ENCODE measurements at regions not wholly inside any gene's neighbourhood (a gene's known extent, or its start where the extent isn't known, plus 50 kb on each side); places are given as distances from the start of the nearest gene placed in this dataset.
A peak's percentile ranks its signal among the peaks of the same experiment; 100 is the strongest.

- DNase-seq: no peak
Measured at GRCh38 chr18:75839041-75839440, 411.5 kb upstream of the SMIM21 start.

DNA sequence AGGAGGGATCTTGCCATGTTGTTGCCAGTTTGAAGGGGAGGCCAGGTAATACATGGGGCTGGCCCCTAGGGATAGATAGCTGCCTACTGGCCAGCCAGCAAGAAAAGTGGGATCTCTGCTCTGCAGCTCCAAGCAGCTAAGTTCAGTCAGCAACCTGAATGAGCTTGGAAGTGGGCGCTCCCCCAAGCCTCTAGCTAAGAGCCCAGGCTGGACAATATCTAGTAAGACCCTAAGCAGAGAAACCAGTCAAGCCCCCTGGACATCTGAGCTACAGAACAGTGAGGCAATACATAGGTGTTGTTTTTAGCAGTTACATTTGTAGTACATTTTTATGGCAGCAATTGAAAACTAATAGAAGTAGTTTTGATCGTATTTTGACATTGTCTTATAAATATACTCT is 409.8 kb upstream of the SMIM21 start:
- no peak for DNase-seq

DNA sequence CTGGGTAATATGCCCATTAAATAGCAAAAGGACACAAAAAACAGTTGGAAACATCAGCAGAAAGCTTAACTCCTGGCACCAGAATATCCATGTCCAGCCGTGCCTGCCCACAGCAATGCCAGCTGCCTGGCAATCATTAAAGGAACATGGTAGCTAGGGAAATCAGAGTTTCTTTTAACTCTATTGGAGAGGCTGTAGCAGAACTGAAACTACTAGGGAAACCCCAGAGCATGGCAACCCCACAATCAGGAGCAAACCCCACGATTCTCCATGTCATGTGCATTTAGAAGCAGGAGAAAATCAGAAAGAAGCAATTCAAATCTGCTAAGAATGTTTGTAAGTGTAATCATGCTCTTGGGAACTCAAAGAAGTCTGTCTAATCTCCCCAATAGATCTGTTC is 409.0 kb upstream of the SMIM21 start:
- no peak for DNase-seq

DNA sequence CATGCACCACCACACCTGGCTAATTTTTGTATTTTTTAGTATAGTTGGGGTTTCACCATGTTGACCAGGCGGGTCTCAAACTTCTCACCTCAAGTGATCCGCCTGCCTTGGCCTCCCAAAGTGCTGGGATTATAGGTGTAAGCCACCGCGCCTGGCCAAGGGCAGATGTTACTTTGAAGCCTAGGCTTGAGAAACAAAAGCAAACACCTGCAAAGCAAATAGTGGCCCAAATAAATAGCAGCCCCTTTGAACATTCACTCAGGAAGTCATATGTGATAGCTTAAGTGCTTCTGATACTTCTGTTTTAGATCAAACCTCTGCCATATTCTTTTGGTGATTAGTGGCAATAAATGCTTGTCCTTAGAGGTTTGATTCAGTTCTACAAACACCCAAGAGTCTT is 404.5 kb upstream of the SMIM21 start:
- no peak for DNase-seq

- no peak for DNase-seq
Measured at GRCh38 chr18:75830828-75831227, 403.3 kb upstream of the SMIM21 start.

DNA sequence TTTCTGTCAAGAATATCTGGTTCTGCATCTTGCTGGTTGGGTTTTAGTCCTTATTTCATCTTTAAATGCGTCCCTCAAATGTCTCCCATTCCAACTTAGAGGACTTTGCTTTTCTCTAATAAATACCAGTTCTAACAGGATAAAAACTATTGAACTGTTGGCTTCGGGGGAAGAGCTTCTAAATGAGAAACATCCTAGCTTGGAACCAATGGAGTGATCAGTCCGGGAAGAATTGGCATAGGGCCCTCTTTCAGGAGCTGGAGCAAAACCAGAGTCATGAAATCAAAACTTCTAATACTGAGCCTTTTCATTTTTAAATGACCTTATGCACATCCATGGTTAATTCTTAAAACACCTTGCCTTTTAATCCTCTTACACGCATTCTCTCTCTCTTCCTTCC is 401.6 kb upstream of the SMIM21 start:
- no peak for DNase-seq

GRCh38 chr18:75828379-75828778 is 400.9 kb upstream of the SMIM21 start:
- no peak for DNase-seq

GRCh38 chr18:75827751-75828287 is 400.3 kb upstream of the SMIM21 start:
- DNase-seq: no peak

- no peak for DNase-seq
Measured at GRCh38 chr18:75824661-75825060, 397.2 kb upstream of the SMIM21 start.

GRCh38 chr18:75823471-75823870 is 396.0 kb upstream of the SMIM21 start:
- DNase-seq: no peak

GRCh38 chr18:75818383-75818782 is 390.9 kb upstream of the SMIM21 start:
- DNase-seq: no peak

DNA sequence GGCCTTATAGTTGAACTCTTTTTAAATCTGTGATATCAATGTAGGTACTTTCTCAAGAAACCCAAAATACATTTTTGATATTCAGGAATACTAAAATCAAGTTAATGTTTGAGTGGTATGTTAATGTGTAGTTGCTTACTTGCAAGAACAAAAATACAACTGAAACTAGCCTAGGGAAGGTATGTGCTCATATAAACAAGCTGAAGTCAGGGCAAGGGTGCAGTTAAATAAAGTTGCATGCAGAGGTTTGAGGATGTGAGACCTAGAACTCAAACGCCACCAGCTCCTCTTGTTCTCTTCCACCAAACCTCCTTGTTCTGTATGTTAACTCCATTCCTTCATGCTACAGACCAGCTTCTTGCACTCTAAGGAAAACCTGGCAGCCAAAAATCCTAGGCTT is 388.3 kb upstream of the SMIM21 start:
- no peak for DNase-seq

DNA sequence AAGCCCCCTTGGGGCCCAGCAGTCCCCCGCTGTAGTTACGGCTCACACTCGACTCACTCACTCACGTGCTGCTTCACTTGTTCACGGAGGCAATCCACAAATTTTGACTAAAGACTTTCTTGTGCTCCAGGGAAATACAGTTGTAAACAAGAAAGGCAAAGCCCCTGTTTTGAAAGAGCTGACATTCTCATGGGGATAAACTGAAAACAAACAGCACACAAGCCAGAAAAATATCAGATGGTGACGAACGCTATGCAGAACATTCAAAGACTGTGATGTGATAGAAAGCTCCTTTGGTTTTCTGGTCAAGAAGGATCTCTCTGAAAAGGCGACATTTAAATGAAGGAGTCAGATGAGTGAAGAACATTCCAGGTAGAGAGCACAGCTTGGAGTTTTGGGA is 385.3 kb upstream of the SMIM21 start:
- no peak for DNase-seq

DNA sequence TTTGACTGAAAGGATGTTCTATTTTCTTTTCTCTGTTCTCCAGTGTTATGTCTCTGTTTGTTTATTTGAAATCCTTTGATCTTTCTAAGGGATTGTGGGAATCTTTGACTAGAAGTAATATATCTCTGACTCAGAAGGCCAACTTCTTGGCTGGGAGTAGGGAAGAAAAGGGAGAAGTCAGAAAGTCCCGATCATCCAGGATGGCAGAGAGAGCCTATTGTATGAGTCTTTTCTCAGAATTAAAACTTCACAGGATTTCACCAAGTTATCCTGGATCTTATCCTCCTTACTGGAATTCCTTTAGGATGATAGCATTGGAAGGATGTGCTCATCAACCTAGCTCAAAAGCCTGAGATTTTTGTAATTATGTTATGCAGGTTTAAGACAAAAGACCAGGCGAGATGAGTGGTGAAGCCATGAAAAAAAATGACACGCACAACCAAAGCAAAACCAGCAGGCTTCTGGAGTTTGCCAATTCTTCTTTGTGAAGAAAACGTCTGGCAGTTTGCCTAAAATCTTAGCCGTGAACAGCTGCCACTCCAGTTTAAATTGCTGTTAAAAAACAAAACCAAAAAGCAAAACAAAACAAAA is 383.6 kb upstream of the SMIM21 start:
- DNase-seq: peak; percentile 35 to 68

DNA sequence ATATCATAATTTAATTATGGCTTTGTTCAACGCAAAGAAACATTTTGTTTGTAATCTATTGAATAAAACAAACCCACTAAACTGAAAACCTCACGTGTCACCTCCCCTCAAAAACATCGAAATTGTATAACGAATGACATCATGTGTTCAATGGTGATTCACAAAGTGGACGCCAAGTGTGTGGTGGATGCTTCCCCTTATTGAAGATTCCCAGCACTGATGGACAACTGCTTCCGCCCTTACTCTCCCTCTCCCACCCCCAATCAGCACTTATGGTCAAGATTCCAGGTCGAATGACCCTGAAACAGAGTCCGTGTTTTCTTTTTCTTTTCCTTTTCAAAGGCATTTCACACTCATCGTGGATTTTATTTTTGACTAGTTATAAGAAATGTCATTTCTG is 383.0 kb upstream of the SMIM21 start:
- no peak for DNase-seq

DNA sequence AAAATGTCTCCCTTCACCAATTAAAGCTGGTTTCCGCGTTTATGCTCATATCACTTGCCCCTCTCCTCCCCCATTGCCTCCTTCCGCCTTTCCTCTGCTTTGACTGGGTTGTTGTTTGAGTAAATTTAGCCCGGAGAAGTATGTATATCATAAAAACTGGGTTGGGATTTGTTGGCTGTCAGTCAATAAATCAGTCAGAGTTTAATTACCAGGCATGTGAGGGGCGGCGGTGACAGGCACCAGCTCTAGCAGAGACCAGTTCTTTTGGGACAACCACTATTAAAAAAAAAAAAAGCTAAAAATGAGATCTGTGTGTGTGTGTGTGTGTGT is 382.4 kb upstream of the SMIM21 start:
- DNase-seq: peak in 1 of 2 experiments; percentile 20

DNA sequence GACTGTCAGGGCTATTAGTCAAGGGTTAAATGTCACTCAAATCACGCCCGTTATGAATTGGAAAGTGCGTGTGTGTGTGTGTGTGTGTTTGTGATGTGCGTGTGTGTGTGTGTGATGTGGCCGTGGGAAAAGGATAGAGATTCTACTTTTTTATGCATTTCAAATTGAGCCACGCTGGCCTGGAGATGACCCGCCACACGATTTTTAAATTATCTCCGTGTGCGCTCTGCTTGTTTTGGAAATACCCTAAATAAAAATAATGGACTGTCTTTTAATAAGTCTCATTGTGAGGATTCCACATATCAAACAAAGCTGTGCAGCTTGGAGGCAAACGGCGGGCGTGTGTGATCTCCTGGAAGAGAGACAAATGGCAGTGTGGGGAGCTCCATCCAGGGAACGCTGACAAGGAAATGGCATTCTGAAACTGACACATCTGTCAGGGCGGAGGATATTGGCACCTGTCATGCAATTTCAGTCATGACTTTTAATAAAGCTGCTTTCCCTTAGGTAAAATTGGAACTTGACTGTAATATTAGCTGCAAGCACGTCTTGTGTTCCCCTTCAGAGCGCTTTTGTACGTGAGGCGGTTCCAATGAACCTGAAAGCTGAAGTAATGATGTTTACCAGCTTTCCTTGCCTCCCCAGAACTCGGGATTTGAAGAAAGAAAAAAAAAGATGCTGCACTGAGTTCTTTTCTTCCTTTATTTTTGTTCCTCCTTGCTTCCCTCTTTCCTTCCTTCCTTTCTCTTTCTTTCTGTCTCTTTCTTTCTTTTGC is 381.8 kb upstream of the SMIM21 start:
- DNase-seq: peak in 1 of 2 experiments; percentile 22

DNA sequence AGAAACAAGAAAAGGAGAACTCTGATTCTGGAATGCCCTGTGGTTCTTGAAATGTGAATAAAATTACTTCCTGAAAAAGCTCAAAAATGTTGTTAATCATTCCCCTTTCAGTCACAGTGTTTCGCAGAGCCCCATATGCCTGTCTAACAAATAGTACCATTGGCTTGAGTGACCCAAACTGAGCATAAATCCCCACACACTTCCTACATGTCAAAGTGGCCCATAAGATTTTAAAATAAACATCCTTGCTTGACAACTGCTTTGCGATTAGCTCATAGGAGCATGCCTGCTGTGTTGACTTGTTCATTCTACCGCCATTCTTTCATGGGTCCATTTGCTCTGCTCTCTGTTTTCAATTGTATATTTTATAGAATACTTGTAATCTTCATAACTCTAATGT is 377.8 kb upstream of the SMIM21 start:
- no peak for DNase-seq

DNA sequence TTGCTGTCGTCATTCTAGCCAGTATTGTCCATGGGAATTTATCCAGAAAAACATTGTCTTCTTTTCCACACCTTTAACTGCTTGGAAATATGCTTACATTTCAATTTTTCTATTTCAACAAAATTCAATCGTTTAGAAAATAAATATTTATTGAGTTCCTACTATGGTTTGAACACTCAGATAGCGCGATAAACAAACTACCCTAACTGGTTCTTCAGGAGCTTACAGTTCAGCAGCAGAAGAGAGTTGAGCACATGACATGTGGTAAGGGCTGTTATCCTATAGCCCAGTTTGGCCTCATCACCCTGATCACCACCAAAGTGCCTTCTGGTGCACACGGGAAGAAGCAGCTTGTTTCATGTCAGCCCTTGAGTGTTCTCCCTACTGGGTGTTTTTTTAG is 375.2 kb upstream of the SMIM21 start:
- no peak for DNase-seq

DNA sequence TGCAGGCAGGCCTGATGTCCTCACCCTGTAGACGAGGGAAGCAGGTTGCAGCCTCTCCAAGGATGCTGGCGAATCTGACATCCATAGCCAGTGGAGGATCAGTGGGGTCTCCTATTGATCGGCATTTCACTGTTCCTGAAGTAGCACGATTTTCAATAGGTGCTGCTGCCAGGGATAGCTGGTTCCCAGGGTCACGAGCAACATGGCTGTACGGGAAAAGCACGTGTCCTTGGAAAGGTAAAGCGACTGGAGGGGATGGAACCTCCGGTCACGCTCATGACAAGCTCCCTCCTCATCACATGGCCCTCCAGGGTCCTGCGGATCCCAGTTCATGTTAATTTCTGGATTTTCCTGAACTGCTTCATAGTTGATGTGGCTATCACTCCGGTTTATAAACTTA is 373.7 kb upstream of the SMIM21 start:
- DNase-seq: no peak

DNA sequence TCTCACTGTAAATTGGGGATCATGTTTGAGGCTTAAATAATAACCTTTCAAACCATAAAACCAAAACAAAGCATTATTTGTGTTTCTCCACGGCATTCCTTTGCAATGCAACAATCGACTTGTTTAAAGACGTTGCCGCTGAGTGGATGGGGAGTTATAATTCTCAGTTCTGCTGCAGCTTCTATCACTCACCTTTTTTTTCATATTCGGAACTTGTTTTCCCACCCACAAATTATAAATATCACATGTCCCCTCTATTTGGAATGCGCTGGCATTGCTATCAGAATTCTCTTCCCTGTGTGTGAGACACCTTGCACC is 372.8 kb upstream of the SMIM21 start:
- no peak for DNase-seq

DNA sequence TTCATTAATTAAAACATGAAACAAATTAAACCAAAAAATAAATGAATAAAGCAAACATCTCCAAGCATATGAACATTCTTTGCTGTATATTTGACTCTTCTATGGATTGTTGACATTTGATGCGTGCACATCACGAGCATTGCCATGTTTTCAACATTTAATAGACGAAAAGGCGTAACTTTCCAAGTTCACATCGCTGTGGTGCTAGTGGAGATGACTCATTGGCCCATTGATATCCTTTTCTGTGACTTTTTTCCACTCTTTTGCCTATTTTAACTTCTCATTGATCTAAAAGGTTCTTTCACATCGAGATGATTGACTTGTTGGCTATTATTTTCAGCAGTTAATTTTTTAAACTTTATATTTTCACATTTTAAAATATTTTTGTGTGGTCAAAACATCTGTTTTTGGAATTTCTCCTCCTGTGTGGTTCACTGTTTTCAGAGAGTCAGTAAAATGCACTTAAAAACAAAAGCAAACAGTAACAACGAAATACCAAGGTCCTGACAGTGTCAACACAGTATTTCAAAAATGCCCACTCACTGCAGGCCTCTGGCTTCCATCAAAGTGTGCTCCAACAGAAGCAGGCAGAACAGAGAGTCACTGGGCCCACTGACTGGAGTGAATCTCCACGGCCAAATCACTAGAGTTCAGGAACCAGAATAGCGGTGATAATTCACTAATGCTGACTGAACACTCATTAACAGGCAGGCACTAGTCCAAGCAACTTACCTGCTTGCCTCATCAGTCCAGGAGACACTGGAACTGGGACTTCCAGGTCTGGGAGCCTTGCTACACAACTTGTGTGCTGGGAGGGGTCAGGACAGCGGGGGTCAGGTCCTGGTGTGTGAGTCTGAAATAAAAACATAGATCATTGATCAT is 372.2 kb upstream of the SMIM21 start:
- no peak for DNase-seq

GRCh38 chr18:75797046-75797445 is 369.5 kb upstream of the SMIM21 start:
- DNase-seq: no peak

- DNase-seq: no peak
Measured at GRCh38 chr18:75790796-75791195, 363.3 kb upstream of the SMIM21 start.
